ENCODE measurements at regions not wholly inside any gene's neighbourhood (a gene's known extent, or its start where the extent isn't known, plus 50 kb on each side); places are given as distances from the start of the nearest gene placed in this dataset.

DNA sequence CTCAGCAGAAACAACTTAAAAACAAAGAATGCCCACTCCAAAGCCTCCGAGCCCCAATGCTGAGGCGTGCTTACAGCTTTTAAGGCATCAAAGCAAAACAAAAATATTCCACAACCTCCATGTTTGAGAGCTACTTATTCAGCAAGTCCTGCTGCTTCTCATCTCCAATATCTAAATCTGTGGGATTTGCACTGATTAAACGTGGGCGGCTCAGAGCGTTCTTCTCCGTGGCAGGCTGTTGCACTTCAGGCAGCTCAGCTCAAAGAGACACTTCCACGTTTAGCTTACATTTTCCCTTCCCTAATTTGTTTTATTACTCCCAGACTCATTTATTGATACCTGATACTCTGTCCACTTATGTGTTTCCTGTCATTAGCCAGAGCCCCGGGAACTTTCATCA lies 282.6 kb upstream of the MCTP2 start:
- TF ChIP-seq CTCF (IDR thresholded peaks at IDR 0.05) (no peak), POLR2A (IDR thresholded peaks at IDR 0.05) (no peak)

Measured in testis (tissue), 2 donors.